Activated CD4-positive, alpha-beta T cell treated with anti-CD3 and anti-CD28 coated beads for 24 hours (primary cell): ENCODE measurements at regions not wholly inside any gene's neighbourhood (a gene's known extent, or its start where the extent isn't known, plus 50 kb on each side); places are given as distances from the start of the nearest gene placed in this dataset.
"Not testable (repeated sequence)": the region's sequence is repeated elsewhere in the genome, so short reads cannot be mapped to it uniquely, and the experiment has no call there.

Experiments
- DNase-seq, 2 donors: peaks; one replicate each; pipeline ENCODE4 v3.0.0-alpha.2; 2020; ENCODE audit warnings: low read depth in 2 of 2

GRCh38 chr1:192418552-192419285, 101.9 kb downstream of the RGS21 start:
- no peak for DNase-seq

GRCh38 chr1:192430644-192431043, 113.9 kb downstream of the RGS21 start:
- DNase-seq: no peak

- no peak for DNase-seq
These were observed 118.9 kb downstream of the RGS21 start for GRCh38 chr1:192435704-192436103.

- no peak for DNase-seq
These were observed 119.8 kb downstream of the RGS21 start for GRCh38 chr1:192436441-192437078.

- no peak for DNase-seq
These were observed 121.9 kb downstream of the RGS21 start for GRCh38 chr1:192438737-192439136.

- DNase-seq: no peak
These were observed 122.7 kb downstream of the RGS21 start for GRCh38 chr1:192439373-192440025.

GRCh38 chr1:192441492-192441891, 124.7 kb downstream of the RGS21 start:
- DNase-seq: no peak

GRCh38 chr1:192442736-192443135, 125.9 kb downstream of the RGS21 start:
- no peak for DNase-seq

- no peak for DNase-seq
These were observed 126.8 kb downstream of the RGS21 start for GRCh38 chr1:192443616-192444015.

GRCh38 chr1:192445241-192445640, 128.4 kb downstream of the RGS21 start:
- no peak for DNase-seq

GRCh38 chr1:192445839-192446489, 129.2 kb downstream of the RGS21 start:
- peak; percentile 31 to 43 for DNase-seq

- no peak for DNase-seq
These were observed 127.5 kb upstream of the RGS1 start for GRCh38 chr1:192448026-192448578.

- DNase-seq: no peak
These were observed 122.1 kb upstream of the RGS1 start for GRCh38 chr1:192453360-192453992.

GRCh38 chr1:192459467-192459866, 116.1 kb upstream of the RGS1 start:
- DNase-seq: no peak

GRCh38 chr1:192461684-192462083, 113.9 kb upstream of the RGS1 start:
- DNase-seq: no peak

GRCh38 chr1:192462616-192463015, 113.0 kb upstream of the RGS1 start:
- DNase-seq: no peak

GRCh38 chr1:192463661-192464060, 111.9 kb upstream of the RGS1 start:
- no peak for DNase-seq

GRCh38 chr1:192465221-192465620, 110.4 kb upstream of the RGS1 start:
- DNase-seq: not testable (repeated sequence)

- no peak for DNase-seq
These were observed 101.4 kb upstream of the RGS1 start for GRCh38 chr1:192474080-192474683.

- no peak for DNase-seq
These were observed 100.2 kb upstream of the RGS1 start for GRCh38 chr1:192475329-192475728.

GRCh38 chr1:192475970-192476369, 99.6 kb upstream of the RGS1 start:
- DNase-seq: no peak
